GM23338 (cell line): ENCODE measurements at regions not wholly inside any gene's neighbourhood (a gene's known extent, or its start where the extent isn't known, plus 50 kb on each side); places are given as distances from the start of the nearest gene placed in this dataset.

ENCODE experiments used
- ATAC-seq: fragments of 200-7000 bp; cut with Tn5 transposase; 3 replicates; pipeline ENCODE4 v1.9.1; 2020
- DNase-seq: peaks from one replicate; pipeline ENCODE4 v3.0.0-alpha.2; 2015; ENCODE audit warnings: low spot score
- H2AFZ ChIP-seq: fragments of 200-600 bp; sonication (generic); 2 replicates; pipeline ENCODE4 v1.8.0; 2016; ENCODE audit warnings: antibody characterized with exemption, mild to moderate bottlenecking, moderate library complexity
- H3F3A ChIP-seq: fragments of 200-600 bp; sonication (generic); replicated peaks from 2 replicates; pipeline ENCODE4 v1.8.0; 2017; ENCODE audit warnings: antibody characterized with exemption, mixed run types, low read depth
- H3K27ac ChIP-seq: fragments of 200-600 bp; sonication (generic); 2 replicates; pipeline ENCODE4 v1.6.1; 2016; ENCODE audit warnings: low read depth
- H3K27me3 ChIP-seq: fragments of 200-600 bp; sonication (generic); 2 replicates; pipeline ENCODE4 v1.8.0; 2016; ENCODE audit warnings: mild to moderate bottlenecking, mixed run types, moderate library complexity; ENCODE audit not compliant: insufficient read depth
- H3K36me3 ChIP-seq: fragments of 200-600 bp; sonication (generic); 2 replicates; pipeline ENCODE4 v1.8.0; 2016; ENCODE audit warnings: mild to moderate bottlenecking; ENCODE audit not compliant: insufficient read depth
- H3K4me1 ChIP-seq: fragments of 200-600 bp; sonication (generic); 2 replicates; pipeline ENCODE4 v1.8.0; 2016; ENCODE audit warnings: mild to moderate bottlenecking, moderate library complexity; ENCODE audit not compliant: insufficient read depth
- H3K4me2 ChIP-seq: fragments of 200-600 bp; sonication (generic); 2 replicates; pipeline ENCODE4 v1.7.1; 2017; ENCODE audit warnings: mixed run types
- H3K4me3 ChIP-seq: fragments of 200-600 bp; sonication (generic); 2 replicates; pipeline ENCODE4 v1.6.1; 2016; ENCODE audit warnings: mixed run types
- H3K79me2 ChIP-seq: fragments of 200-600 bp; sonication (generic); replicated peaks from 2 replicates; pipeline ENCODE4 v1.8.0; 2017; ENCODE audit warnings: mild to moderate bottlenecking; ENCODE audit not compliant: insufficient read depth
- H3K9me2 ChIP-seq: fragments of 200-600 bp; sonication (generic); 2 replicates; pipeline ENCODE4 v1.8.0; 2017; ENCODE audit not compliant: insufficient read depth
- H4K20me1 ChIP-seq: fragments of 200-600 bp; sonication (generic); replicated peaks from 2 replicates; pipeline ENCODE4 v1.8.0; 2017; ENCODE audit warnings: mild to moderate bottlenecking; ENCODE audit not compliant: insufficient read depth
- H3K27ac Mint-ChIP-seq: 2 replicates; pipeline ENCODE4 v1.8.0; 2020; ENCODE audit warnings: inconsistent platforms, mild to moderate bottlenecking, moderate library complexity, mixed read lengths
- H3K27me3 Mint-ChIP-seq: 3 replicates; pipeline ENCODE4 v1.8.0; 2022; ENCODE audit warnings: low read depth, mild to moderate bottlenecking, moderate library complexity, mixed read lengths, inconsistent platforms; ENCODE audit not compliant: insufficient read depth, poor library complexity
- H3K36me3 Mint-ChIP-seq: 3 replicates; pipeline ENCODE4 v1.8.0; 2021; ENCODE audit warnings: low read depth, mild to moderate bottlenecking, inconsistent platforms, moderate library complexity, mixed read lengths
- H3K4me1 Mint-ChIP-seq: 3 replicates; pipeline ENCODE4 v1.8.0; 2020; ENCODE audit warnings: mild to moderate bottlenecking, inconsistent platforms, mixed read lengths
- H3K4me3 Mint-ChIP-seq: 3 replicates; pipeline ENCODE4 v1.8.0; 2021; ENCODE audit warnings: moderate library complexity, mild to moderate bottlenecking, inconsistent platforms, mixed read lengths
- H3K9me3 Mint-ChIP-seq: 3 replicates; pipeline ENCODE4 v1.8.0; 2020; ENCODE audit warnings: moderate library complexity, mild to moderate bottlenecking, inconsistent platforms, mixed read lengths
- CREB1 ChIP-seq: fragments of 250-450 bp; sonication (Bioruptor Pico); IDR thresholded peaks from 2 replicates; pipeline ENCODE4 v1.5.0; 2020; ENCODE audit warnings: low read depth, mild to moderate bottlenecking, moderate library complexity
- CTCF ChIP-seq, 2 experiments: fragments of 200-600 bp in 1 of 2; sonication (generic) in 1 of 2; conservative IDR thresholded peaks; 2 replicates each; pipeline versions ENCODE4 v1.5.1 to v1.6.1; 2016 to 2017; ENCODE audit warnings: antibody characterized with exemption in 2 of 2, low read depth in 2 of 2, mild to moderate bottlenecking in 2 of 2, moderate library complexity in 1 of 2
- EZH2 ChIP-seq: fragments of 200-600 bp; sonication (generic); IDR thresholded peaks from one replicate; pipeline ENCODE4 v1.8.0; 2017; ENCODE audit warnings: antibody characterized with exemption, mild to moderate bottlenecking, low read depth; ENCODE audit not compliant: unreplicated experiment
- POLR2AphosphoS5 ChIP-seq: IDR thresholded peaks from 2 replicates; pipeline ENCODE4 v1.6.1; 2016; ENCODE audit warnings: antibody characterized with exemption, low read depth
- REST ChIP-seq: IDR thresholded peaks from one replicate; pipeline ENCODE4 v1.6.1; 2018; ENCODE audit warnings: antibody characterized with exemption; ENCODE audit not compliant: unreplicated experiment
- ZNF462 ChIP-seq: fragments of 250-450 bp; sonication (Bioruptor Pico); IDR thresholded peaks from 2 replicates; pipeline ENCODE4 v1.5.0; 2020; ENCODE audit warnings: mild to moderate bottlenecking, moderate library complexity
- TF ChIP-seq, protein P1 (sequence below): IDR thresholded peaks from 2 replicates; pipeline ENCODE4 v1.6.1; 2016; ENCODE audit warnings: antibody characterized with exemption

DNA sequence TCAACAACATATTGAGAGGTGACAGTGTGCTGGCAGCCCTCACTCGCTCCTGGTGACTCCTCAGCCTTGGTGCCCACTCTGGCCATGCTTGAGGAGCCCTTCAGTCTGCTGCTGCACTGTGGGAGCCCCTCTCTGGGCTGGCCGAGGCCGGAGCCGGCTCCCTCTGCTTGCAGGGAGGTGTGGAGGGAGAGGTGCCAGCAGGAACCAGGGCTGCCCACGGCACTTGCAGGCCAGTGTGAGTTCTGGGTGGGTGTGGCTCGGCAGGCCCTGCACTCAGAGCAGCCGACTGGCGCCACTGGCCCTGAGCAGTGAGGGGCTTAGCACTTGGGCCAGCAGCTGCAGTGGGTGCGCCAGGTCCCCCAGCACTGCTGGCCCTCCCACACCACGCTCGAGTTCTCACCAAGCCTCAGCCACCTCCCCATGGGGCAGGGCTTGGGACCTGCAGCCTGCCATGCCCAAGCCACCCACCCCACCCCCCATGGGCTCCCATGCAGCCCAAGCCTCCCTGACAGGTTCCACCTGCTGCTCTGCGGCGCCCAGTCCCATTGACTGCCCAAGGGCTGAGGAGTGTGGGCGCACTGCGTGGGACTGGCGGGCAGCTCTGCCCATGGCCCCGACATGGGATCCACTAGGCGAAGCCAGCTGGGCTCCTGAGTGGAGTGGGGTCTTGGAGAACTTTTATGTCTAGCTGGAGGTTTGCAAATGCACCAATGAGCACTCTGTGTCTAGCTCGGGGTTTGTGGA lies 377.1 kb upstream of the ANKRD30A start (continued):
- TF ChIP-seq ZNF462 (CRISPR knock-in tag) (no peak), EZH2 (no peak)

DNA sequence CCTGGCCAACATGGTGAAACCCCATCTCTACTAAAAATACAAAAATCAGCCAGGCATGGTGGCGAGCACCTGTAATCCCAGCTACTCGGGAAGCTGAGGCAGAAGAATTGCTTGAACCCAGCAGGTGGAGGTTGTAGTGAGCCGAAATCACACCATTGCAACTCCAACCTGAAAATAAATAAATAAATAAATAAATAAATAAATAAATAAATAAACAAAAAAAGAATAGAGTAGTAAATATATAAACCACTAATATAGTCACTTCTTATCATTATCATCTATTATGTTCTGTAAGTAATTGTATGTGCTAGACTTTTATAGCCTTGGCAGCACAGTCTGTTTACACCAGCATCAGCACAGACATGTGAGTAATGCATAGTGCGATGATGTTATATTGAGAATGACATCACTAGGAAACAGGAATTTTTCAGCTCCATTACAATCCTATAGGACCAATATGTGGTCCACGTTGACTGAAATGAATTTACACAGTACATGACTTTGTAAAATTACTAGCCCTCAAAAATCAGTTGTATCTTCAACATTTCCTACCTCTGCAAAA lies 385.4 kb upstream of the ANKRD30A start:
- no peak overlapping the region for H3K4me2 ChIP-seq
- H2AFZ ChIP-seq = no peak overlapping the region
- H3K79me2 ChIP-seq = no peaks in the 10 kb centered on the region
- DNase-seq (no peak), ATAC-seq (no peak)
- no peaks in the 10 kb centered on the region for H3K36me3 ChIP-seq
- no peaks in the 10 kb centered on the region for H3K4me1 Mint-ChIP-seq
- H3F3A ChIP-seq = no peaks in the 10 kb centered on the region
- no peak overlapping the region for H3K27ac ChIP-seq
- H3K4me3 Mint-ChIP-seq = no peak overlapping the region
- no peaks in the 10 kb centered on the region for H3K36me3 Mint-ChIP-seq
- H3K27me3 Mint-ChIP-seq = no peaks in the 10 kb centered on the region
- no peaks in the 10 kb centered on the region for H3K27me3 ChIP-seq
- H4K20me1 ChIP-seq = no peaks in the 10 kb centered on the region
- H3K4me3 ChIP-seq = no peak overlapping the region
- no peaks in the 10 kb centered on the region for H3K4me1 ChIP-seq
- peaks cover 6% of the 10 kb centered on the region; the same call in 2 of the 3 replicates for H3K9me3 Mint-ChIP-seq
- no peak overlapping the region for H3K27ac Mint-ChIP-seq
- 0 out of 2 replicates have a peak, but pooled peaks cover 3% of the 10 kb centered on the region for H3K9me2 ChIP-seq
- TF ChIP-seq CTCF (conservative IDR thresholded peaks at IDR 0.05; ENCODE audit: low read depth in 2 of 2) = no peak
- TF ChIP-seq CREB1 (CRISPR knock-in tag) = no peak
- no peak for TF ChIP-seq POLR2AphosphoS5
- TF ChIP-seq REST = no peak
- TF ChIP-seq, protein P1, sequence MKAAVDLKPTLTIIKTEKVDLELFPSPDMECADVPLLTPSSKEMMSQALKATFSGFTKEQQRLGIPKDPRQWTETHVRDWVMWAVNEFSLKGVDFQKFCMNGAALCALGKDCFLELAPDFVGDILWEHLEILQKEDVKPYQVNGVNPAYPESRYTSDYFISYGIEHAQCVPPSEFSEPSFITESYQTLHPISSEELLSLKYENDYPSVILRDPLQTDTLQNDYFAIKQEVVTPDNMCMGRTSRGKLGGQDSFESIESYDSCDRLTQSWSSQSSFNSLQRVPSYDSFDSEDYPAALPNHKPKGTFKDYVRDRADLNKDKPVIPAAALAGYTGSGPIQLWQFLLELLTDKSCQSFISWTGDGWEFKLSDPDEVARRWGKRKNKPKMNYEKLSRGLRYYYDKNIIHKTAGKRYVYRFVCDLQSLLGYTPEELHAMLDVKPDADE = no peak
